HepG2 (cell line): ENCODE measurements at regions not wholly inside any gene's neighbourhood (a gene's known extent, or its start where the extent isn't known, plus 50 kb on each side); places are given as distances from the start of the nearest gene placed in this dataset.

ENCODE experiments used
- ATAC-seq: fragments of 200-7000 bp; cut with Tn5 transposase; 3 replicates; pipeline ENCODE4 v1.9.1; 2020; ENCODE audit warnings: mild to moderate bottlenecking, moderate library complexity
- BruUV-seq: library from RNA; stranded (reverse); fragments of 400-500 nt; replicated peaks from 2 replicates; lab custom pipeline; 2021; lab: Mats Ljungman, UMichigan
- CTCF ChIA-PET: fragments of 300-600 bp; formaldehyde crosslinking; extraction: SDS; loops from one replicate; lab custom pipeline; 2021; ENCODE audit warnings: low total read pairs, inconsistent platforms, low intra/inter-chr PET ratio; lab: Yijun Ruan, JAX
- POLR2A ChIA-PET: fragments of 350-600 bp; sonication (Branson Sonifier 250); formaldehyde crosslinking; loops from one replicate; lab custom pipeline; 2020; ENCODE audit warnings: antibody characterized with exemption, inconsistent platforms; lab: Yijun Ruan, JAX
- DNase-seq: peaks from one replicate; pipeline ENCODE4 v3.0.0-alpha.2; 2015; ENCODE audit warnings: low spot score
- FAIRE-seq: peaks from 3 replicates; lab custom pipeline; 2011; peaks lifted over from hg19 to GRCh38; lab: Jason Lieb, UNC
- H2AFZ ChIP-seq: one replicate; pipeline ENCODE4 v1.6.1; 2011; ENCODE audit warnings: low read length, inconsistent platforms
- H3K27ac ChIP-seq: fragments of 300-600 bp; 3 replicates; pipeline ENCODE4 v1.8.0; 2011; ENCODE audit warnings: mixed run types, mild to moderate bottlenecking, mixed read lengths, low read length, inconsistent platforms; ENCODE audit not compliant: insufficient read depth; ENCODE audit errors: extremely low read length
- H3K27me3 ChIP-seq, 2 experiments: fragments of 200-600 bp in 1 of 2; 2 replicates in 1 of 2; 3 replicates in 1 of 2; pipeline versions ENCODE4 v1.6.0 to v1.8.0; 2011; ENCODE audit warnings: low read length in 2 of 2, mild to moderate bottlenecking in 2 of 2, moderate library complexity in 2 of 2, inconsistent platforms in 1 of 2; ENCODE audit not compliant: insufficient read depth in 2 of 2, control insufficient read depth in 1 of 2
- H3K36me3 ChIP-seq, 2 experiments: fragments of 200-600 bp in 1 of 2; replicated peaks in 1 of 2; 2 replicates in 1 of 2; 3 replicates in 1 of 2; pipeline versions ENCODE4 v1.5.1 to v1.8.0; 2011; ENCODE audit warnings: low read length in 2 of 2, inconsistent platforms in 1 of 2; ENCODE audit not compliant: insufficient read depth in 2 of 2, control insufficient read depth in 1 of 2
- H3K4me1 ChIP-seq: 2 replicates; pipeline ENCODE4 v1.5.1; 2012; ENCODE audit warnings: low read length, inconsistent platforms; ENCODE audit not compliant: insufficient read depth
- H3K4me2 ChIP-seq: 2 replicates; pipeline ENCODE4 v1.6.0; 2011; ENCODE audit warnings: low read depth, low read length, inconsistent platforms
- H3K4me3 ChIP-seq, 3 experiments: fragments of 200-600 bp in 1 of 3; sonication (generic), shearing (Covaris generic) in 1 of 3; replicated peaks in 1 of 3; 2 replicates each; pipeline ENCODE4 v1.5.1; 2011 to 2016; ENCODE audit warnings: low read length in 3 of 3, inconsistent platforms in 2 of 3, low read depth in 2 of 3, mild to moderate bottlenecking in 2 of 3, control low read depth in 1 of 3, mixed read lengths in 1 of 3; ENCODE audit not compliant: insufficient read depth in 1 of 3
- H3K79me2 ChIP-seq: one replicate; pipeline ENCODE4 v1.6.1; 2011; ENCODE audit warnings: low read length, inconsistent platforms; ENCODE audit not compliant: insufficient read depth
- H3K9ac ChIP-seq: 2 replicates; pipeline ENCODE4 v1.6.0; 2011; ENCODE audit warnings: mild to moderate bottlenecking, low read depth, low read length, inconsistent platforms; ENCODE audit not compliant: insufficient read depth
- H3K9me3 ChIP-seq: 2 replicates; pipeline ENCODE4 v1.5.1; 2012; ENCODE audit warnings: mild to moderate bottlenecking, low read length
- H4K20me1 ChIP-seq: 2 replicates; pipeline ENCODE4 v1.6.0; 2011; ENCODE audit warnings: inconsistent platforms, mild to moderate bottlenecking, low read length, moderate library complexity; ENCODE audit not compliant: insufficient read depth
- CENPX ChIP-seq: sonication (generic); formaldehyde crosslinking; IDR thresholded peaks from 2 replicates; pipeline ENCODE4 v1.9.0; 2021; ENCODE audit warnings: mild to moderate bottlenecking, missing genetic modification reagents, moderate library complexity
- MLXIP ChIP-seq: sonication (generic); formaldehyde crosslinking; IDR thresholded peaks from 2 replicates; pipeline ENCODE4 v1.9.0; 2021; ENCODE audit warnings: missing genetic modification reagents, borderline replicate concordance
- MNT ChIP-seq: fragments of 450-650 bp; IDR thresholded peaks from 2 replicates; pipeline ENCODE4 v1.6.1; 2016
- RFX1 ChIP-seq: fragments of 450-650 bp; IDR thresholded peaks from 2 replicates; pipeline ENCODE4 v1.6.1; 2017
- RFX3 ChIP-seq: IDR thresholded peaks from 2 replicates; pipeline ENCODE4 v1.6.1; 2016; ENCODE audit warnings: missing biosample characterization, missing genetic modification reagents
- WGBS: methylation state at CpG from one replicate; pipeline ENCODE4 v1.1.6; 2017; ENCODE audit warnings: low lambda C conversion rate; 5-methylcytosine and 5-hydroxymethylcytosine counted together
- in situ Hi-C: cut with HindIII; loops from 2 replicates; pipeline ENCODE4 v1.10.0; 2017; ENCODE audit warnings: low pct_unique_long_range_greater_than_20kb; ENCODE audit not compliant: extremely low pct_ligation_motif_present
- intact Hi-C: fragments of 100-400 bp; cut with micrococcal nuclease; formaldehyde crosslinking; loops from one replicate; pipeline ENCODE4 v1.10.0; 2022; ENCODE audit not compliant: unreplicated experiment

GRCh38 chr19:56987184-56987583 lies 132.6 kb upstream of the USP29 start:
- no peak for FAIRE-seq
- ChIA-PET CTCF (no interaction called here), POLR2A (no interaction called here)
- intact Hi-C loops = no loop called here
- 68% methylated on average over 15 of the region's 15 CpGs for WGBS
- Histone ChIP-seq H2AFZ (no peak overlapping the region), H3K9ac (no peak overlapping the region), H3K4me2 (no peak overlapping the region), H3K4me1 (peaks cover 18% of the 10 kb centered on the region; the same call in 1 of the 2 replicates), H3K27ac (no peak overlapping the region), H3K4me3 (no peak overlapping the region), H3K27me3 (no peaks in the 10 kb centered on the region), H3K9me3 (no peaks in the 10 kb centered on the region), H3K79me2 (no peaks in the 10 kb centered on the region), H4K20me1 (no peaks in the 10 kb centered on the region), H3K36me3 (no peaks in the 10 kb centered on the region)
- in situ Hi-C loops = no loop called here
- ATAC-seq = no peak
- BruUV-seq = no TSS peak
- TF ChIP-seq MNT = no peak
- TF ChIP-seq MLXIP (CRISPR knock-in tag) = no peak
- peak; percentile 60; the same call in 1 of the 2 replicates for TF ChIP-seq RFX1
- TF ChIP-seq RFX3 (CRISPR knock-in tag) = peak; percentile 22; the same call in 1 of the 2 replicates
- no peak for DNase-seq

GRCh38 chr19:56988299-56988698 lies 131.5 kb upstream of the USP29 start:
- H3K79me2 ChIP-seq = no peaks in the 10 kb centered on the region
- H3K4me2 ChIP-seq = no peak overlapping the region
- no peaks in the 10 kb centered on the region for H3K27me3 ChIP-seq
- POLR2A ChIA-PET = no interaction called here
- H3K9me3 ChIP-seq = no peaks in the 10 kb centered on the region
- no peak for ATAC-seq
- no peak overlapping the region for H3K9ac ChIP-seq
- in situ Hi-C loops (no loop called here), intact Hi-C loops (no loop called here)
- H2AFZ ChIP-seq = no peak overlapping the region
- H3K4me1 ChIP-seq = peaks cover 27% of the 10 kb centered on the region; the same call in 1 of the 2 replicates
- TF ChIP-seq CENPX (CRISPR knock-in tag) (no peak), RFX1 (0 out of 2 replicates have a peak, but pooled peaks have one; percentile 4)
- CTCF ChIA-PET = no interaction called here
- H3K4me3 ChIP-seq = no peak overlapping the region
- no peaks in the 10 kb centered on the region for H4K20me1 ChIP-seq
- no peak overlapping the region for H3K27ac ChIP-seq
- FAIRE-seq = no peak
- 49% methylated on average over 5 of the region's 5 CpGs for WGBS
- no peak for DNase-seq
- no peaks in the 10 kb centered on the region for H3K36me3 ChIP-seq
- BruUV-seq = no TSS peak
